Esophagus muscularis mucosa (tissue), 4 donors: ENCODE measurements at regions not wholly inside any gene's neighbourhood (a gene's known extent, or its start where the extent isn't known, plus 50 kb on each side); places are given as distances from the start of the nearest gene placed in this dataset.

Source experiments
- DNase-seq: peaks from one replicate; pipeline ENCODE4 v3.0.0-alpha.2; 2017; ENCODE audit errors: extremely low spot score
- H3K27ac ChIP-seq, 4 donors: fragments of 200-600 bp; sonication (generic); replicated peaks in 1 of 4; 1 replicate in 3 of 4; 2 replicates in 1 of 4; pipeline ENCODE4 v1.5.1; 2016 to 2019; ENCODE audit warnings: mild to moderate bottlenecking in 1 of 4
- H3K27me3 ChIP-seq, 4 donors: fragments of 200-600 bp; sonication (generic); one replicate each; pipeline versions ENCODE4 v1.5.1 to v1.6.0; 2016 to 2019
- H3K36me3 ChIP-seq, 4 donors: fragments of 200-600 bp; sonication (generic); one replicate each; pipeline ENCODE4 v1.5.1; 2016 to 2019
- H3K4me1 ChIP-seq, 4 donors: fragments of 200-600 bp; sonication (generic); one replicate each; pipeline ENCODE4 v1.5.1; 2016 to 2019
- H3K4me3 ChIP-seq, 4 donors: fragments of 200-600 bp; sonication (generic); 1 replicate in 2 of 4; 2 replicates in 2 of 4; pipeline ENCODE4 v1.5.1; 2016 to 2019; ENCODE audit warnings: mild to moderate bottlenecking in 4 of 4, moderate library complexity in 1 of 4
- H3K9me3 ChIP-seq, 4 donors: fragments of 200-600 bp; sonication (generic); 1 replicate in 3 of 4; 2 replicates in 1 of 4; pipeline ENCODE4 v1.5.1; 2016 to 2019
- CTCF ChIP-seq, 3 experiments: fragments of 200-600 bp in 2 of 3; fragments of 450-650 bp in 1 of 3; sonication (generic) in 2 of 3; IDR thresholded peaks; one replicate each; pipeline ENCODE4 v1.5.1; 2017 to 2019; ENCODE audit warnings: antibody characterized with exemption in 3 of 3, mild to moderate bottlenecking in 2 of 3, moderate library complexity in 1 of 3
- EP300 ChIP-seq: sonication (generic); formaldehyde crosslinking; IDR thresholded peaks from one replicate; pipeline ENCODE4 v1.6.1; 2017; ENCODE audit warnings: antibody characterized with exemption
- POLR2A ChIP-seq: fragments of 450-650 bp; IDR thresholded peaks from one replicate; pipeline ENCODE4 v1.6.1; 2017; ENCODE audit warnings: antibody characterized with exemption, moderate library complexity, mild to moderate bottlenecking, low read depth
- POLR2AphosphoS5 ChIP-seq, 2 donors: sonication (generic); formaldehyde crosslinking; IDR thresholded peaks; one replicate each; pipeline ENCODE4 v1.6.1; 2017; ENCODE audit warnings: antibody characterized with exemption in 2 of 2
- WGBS: methylation state at CpG from one replicate; pipeline ENCODE4 v1.1.5; 2018; 5-methylcytosine and 5-hydroxymethylcytosine counted together
- intact Hi-C: fragments of 100-400 bp; cut with DNase I; formaldehyde crosslinking; loops from one replicate; pipeline ENCODE4 v1.15.1; 2023

GRCh38 chr3:18058666-18059065, 316.2 kb upstream of the TBC1D5 start:
- Histone ChIP-seq H3K27ac (no peak overlapping the region), H3K36me3 (no peaks in the 10 kb centered on the region), H3K27me3 (no peaks in the 10 kb centered on the region), H3K9me3 (peaks cover 0 to 11% (median 5%) of the 10 kb centered on the region in 4 donors), H3K4me3 (no peak overlapping the region), H3K4me1 (no peaks in the 10 kb centered on the region)
- intact Hi-C loops = no loop called here
- no peak for DNase-seq
- no peak for TF ChIP-seq CTCF (IDR thresholded peaks at IDR 0.05)
- TF ChIP-seq EP300 = no peak
- no peak for TF ChIP-seq POLR2A
- TF ChIP-seq POLR2AphosphoS5 (IDR thresholded peaks at IDR 0.05) = no peak
- WGBS = 82% methylated on average over 2 of the region's 2 CpGs

- Histone ChIP-seq H3K4me3 (no peak overlapping the region), H3K4me1 (no peaks in the 10 kb centered on the region), H3K36me3 (no peaks in the 10 kb centered on the region), H3K27me3 (no peaks in the 10 kb centered on the region), H3K27ac (no peak overlapping the region), H3K9me3 (peaks cover 0 to 11% (median 5%) of the 10 kb centered on the region in 4 donors)
- WGBS = 76% methylated on average over 2 of the region's 2 CpGs
- no peak for DNase-seq
- TF ChIP-seq EP300 (no peak), POLR2A (no peak), CTCF (IDR thresholded peaks at IDR 0.05) (no peak), POLR2AphosphoS5 (IDR thresholded peaks at IDR 0.05) (no peak)
- intact Hi-C loops = no loop called here
These were observed 315.1 kb upstream of the TBC1D5 start for GRCh38 chr3:18057471-18058091.

GRCh38 chr3:18054625-18055024, 312.2 kb upstream of the TBC1D5 start:
- DNase-seq = no peak
- H3K9me3 ChIP-seq = peaks cover 0 to 11% (median 5%) of the 10 kb centered on the region in 4 donors
- no peak for TF ChIP-seq EP300
- TF ChIP-seq CTCF (IDR thresholded peaks at IDR 0.05) = no peak
- TF ChIP-seq POLR2AphosphoS5 (IDR thresholded peaks at IDR 0.05) = no peak
- TF ChIP-seq POLR2A = no peak
- no peaks in the 10 kb centered on the region for H3K36me3 ChIP-seq
- H3K27ac ChIP-seq = no peak overlapping the region
- no peaks in the 10 kb centered on the region for H3K27me3 ChIP-seq
- no peak overlapping the region for H3K4me3 ChIP-seq
- intact Hi-C loops = no loop called here
- WGBS = 90% methylated on average over 1 of the region's 1 CpG
- H3K4me1 ChIP-seq = no peaks in the 10 kb centered on the region

- H3K9me3 ChIP-seq = peaks cover 0 to 11% (median 5%) of the 10 kb centered on the region in 4 donors
- peaks cover 0 to 6% (median 0%) of the 10 kb centered on the region in 4 donors for H3K4me1 ChIP-seq
- H3K27me3 ChIP-seq = no peaks in the 10 kb centered on the region
- no peak overlapping the region for H3K4me3 ChIP-seq
- TF ChIP-seq CTCF (IDR thresholded peaks at IDR 0.05) = no peak
- TF ChIP-seq POLR2AphosphoS5 (IDR thresholded peaks at IDR 0.05) = no peak
- TF ChIP-seq POLR2A = no peak
- no peak for TF ChIP-seq EP300
- H3K27ac ChIP-seq = no peak overlapping the region
- DNase-seq = no peak
- intact Hi-C loops = no loop called here
- no peaks in the 10 kb centered on the region for H3K36me3 ChIP-seq
- WGBS = 92% methylated on average over 3 of the region's 3 CpGs
These were observed 308.9 kb upstream of the TBC1D5 start for GRCh38 chr3:18051306-18051705.

- H3K4me3 ChIP-seq = no peak overlapping the region
- no peaks in the 10 kb centered on the region for H3K27me3 ChIP-seq
- H3K4me1 ChIP-seq = peaks cover 0 to 6% (median 0%) of the 10 kb centered on the region in 4 donors
- H3K36me3 ChIP-seq = no peaks in the 10 kb centered on the region
- H3K9me3 ChIP-seq = no peaks in the 10 kb centered on the region
- no peak for TF ChIP-seq CTCF (IDR thresholded peaks at IDR 0.05)
- no peak for TF ChIP-seq POLR2AphosphoS5 (IDR thresholded peaks at IDR 0.05)
- TF ChIP-seq POLR2A = no peak
- no peak for TF ChIP-seq EP300
- WGBS = 31% methylated on average over 4 of the region's 4 CpGs
- peak overlapping the region in 1 of 4 donors; percentile 37 for H3K27ac ChIP-seq
- DNase-seq = no peak
- intact Hi-C loops = no loop called here
These were observed 306.7 kb upstream of the TBC1D5 start for GRCh38 chr3:18049096-18049495.
